HG02943 (cell line): ENCODE measurements at regions not wholly inside any gene's neighbourhood (a gene's known extent, or its start where the extent isn't known, plus 50 kb on each side); places are given as distances from the start of the nearest gene placed in this dataset.
"Not testable (repeated sequence)": the region's sequence is repeated elsewhere in the genome, so short reads cannot be mapped to it uniquely, and the experiment has no call there.

Source experiments
- ATAC-seq: cut with Tn5 transposase; IDR thresholded peaks from one replicate; pipeline ENCODE4 v1.9.1; 2021; ENCODE audit warnings: mild to moderate bottlenecking, low read depth, moderate library complexity; ENCODE audit not compliant: unreplicated experiment

DNA sequence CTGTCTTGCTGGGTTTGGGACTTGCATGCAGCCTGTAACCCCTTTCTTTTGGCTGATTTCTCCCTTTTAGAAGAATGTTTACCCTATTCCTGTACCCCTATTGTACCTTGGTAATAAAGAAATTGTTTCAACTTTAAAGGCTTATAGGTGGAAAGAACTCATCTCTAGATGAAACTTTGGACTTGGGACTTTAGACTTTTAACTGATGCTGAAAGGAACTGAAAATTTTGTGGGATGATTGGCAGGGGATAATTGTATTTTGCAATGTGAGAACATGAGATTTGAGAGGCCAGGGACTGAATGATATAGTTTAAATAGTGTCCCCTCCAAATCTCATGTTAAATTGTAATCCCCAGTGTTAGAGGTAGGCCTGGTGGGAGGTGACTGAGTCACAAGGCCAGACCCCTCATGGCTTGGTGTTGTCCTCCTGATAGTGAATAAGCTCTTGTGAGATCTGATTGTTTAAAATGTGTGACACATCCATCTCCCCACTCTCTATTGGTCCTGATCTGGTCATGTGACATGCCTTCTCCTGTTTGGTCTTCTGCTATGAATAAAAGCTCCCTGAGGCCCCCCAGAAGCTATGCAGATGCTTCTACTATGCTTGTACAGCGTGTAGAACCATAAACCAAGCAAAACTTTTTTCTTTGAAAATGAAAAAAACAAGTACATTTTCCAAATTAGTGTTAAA is 1621.3 kb upstream of the B3GALT2 start:
- no peak for ATAC-seq

DNA sequence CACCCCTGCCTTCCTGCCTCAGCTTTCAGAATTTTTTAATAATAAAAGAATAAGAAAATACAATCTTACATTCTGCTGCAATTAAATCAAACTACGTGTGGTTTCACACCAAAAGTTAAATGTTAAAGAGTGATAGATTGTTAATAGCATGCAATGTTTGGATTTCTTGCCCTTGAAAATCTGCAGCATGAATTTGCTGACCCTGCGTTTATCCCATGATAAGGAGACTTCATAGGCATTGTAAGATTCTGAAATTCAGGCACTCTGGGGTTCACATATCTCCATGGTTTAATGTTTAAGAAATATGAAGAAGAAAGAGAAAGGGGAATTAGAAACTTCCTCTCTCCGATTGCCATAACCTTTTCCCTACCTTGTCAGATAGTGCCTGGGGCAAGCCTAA is 1616.2 kb upstream of the B3GALT2 start:
- ATAC-seq, result no peak

DNA sequence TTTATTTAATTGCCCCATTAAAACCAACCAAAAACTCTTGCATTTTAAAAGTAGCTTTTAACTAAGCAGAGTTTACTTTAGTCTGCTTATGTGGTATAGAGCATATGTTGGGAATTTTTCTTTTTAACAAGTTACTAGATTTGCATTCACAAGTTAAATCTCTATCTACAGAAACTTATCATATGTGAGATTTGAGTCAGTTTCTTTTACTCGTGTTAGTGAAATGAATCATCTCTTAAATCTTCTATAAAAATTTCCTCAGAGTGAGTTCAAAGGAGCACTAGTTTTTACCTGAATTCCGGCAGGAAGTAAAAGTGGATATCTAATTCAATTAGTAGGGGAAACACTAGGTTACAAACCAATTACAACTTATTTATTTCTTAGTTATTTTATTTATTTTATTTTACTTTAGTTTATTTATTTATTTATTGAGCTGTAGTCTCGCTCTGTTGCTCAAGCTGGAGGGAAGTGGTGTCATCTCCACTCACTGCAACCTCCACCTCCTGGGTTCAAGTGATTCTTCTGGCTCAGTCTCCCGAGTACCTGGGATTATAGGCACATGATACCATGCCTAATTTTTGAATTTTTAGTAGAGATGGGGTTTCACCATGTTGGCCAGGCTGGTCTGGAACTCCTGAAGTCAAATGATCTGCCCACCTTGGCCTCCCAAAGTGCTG is 1609.6 kb upstream of the B3GALT2 start:
- ATAC-seq, result no peak

DNA sequence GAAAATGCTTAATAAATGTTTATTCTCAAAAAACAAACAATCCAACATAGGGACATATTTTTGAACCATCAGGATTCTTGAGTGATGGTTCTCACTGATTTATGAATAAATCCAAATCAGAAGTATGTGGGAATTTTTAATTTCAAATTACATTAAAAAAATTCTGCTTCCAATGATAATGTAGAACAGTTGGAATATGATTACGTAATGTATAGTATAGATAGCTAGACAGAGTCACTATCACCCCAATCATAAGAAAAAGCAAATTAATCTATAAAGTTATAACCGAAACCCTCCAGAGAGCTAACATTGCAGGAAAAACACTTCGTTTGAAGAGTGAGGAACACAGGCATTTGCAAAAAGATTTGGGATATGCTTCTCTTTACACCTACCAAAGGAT is 1600.6 kb upstream of the B3GALT2 start:
- no peak for ATAC-seq

DNA sequence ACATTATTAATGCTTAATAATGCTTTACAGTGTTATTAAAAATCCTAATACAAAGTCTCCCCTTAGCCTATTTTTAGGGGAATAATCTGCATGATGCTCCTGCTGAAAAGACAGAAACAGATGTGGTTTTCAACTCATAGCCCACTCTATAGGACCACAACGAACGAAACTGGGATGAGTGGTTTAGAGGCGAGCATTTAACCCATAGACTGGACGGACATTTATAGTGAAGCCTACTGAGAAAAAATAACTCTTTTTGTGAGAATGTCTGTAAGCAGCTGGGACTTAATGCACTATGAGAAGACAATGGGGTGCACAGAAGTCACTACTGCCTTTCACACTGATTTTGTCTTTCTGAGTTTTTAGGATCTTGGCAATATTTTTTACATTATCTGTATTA is 1599.6 kb upstream of the B3GALT2 start:
- no peak for ATAC-seq

DNA sequence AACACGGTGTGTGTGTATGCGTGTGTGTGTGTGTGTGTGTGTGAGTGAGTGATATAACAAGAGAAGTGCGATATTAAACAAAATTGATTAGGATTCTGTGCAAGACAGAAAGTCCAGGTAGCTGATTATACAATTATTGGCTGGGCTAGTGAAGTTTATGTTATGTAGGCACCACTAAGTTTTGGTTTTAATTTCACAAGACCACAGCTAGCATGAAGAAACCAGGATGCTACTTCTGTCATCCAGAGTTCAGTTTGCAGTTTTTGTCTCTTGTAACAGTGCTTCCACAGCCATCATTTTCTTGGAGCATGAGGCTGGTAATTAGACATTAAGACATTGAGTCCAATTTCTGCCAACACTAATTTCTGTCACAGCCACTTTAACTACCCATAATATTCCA is 1590.2 kb upstream of the B3GALT2 start:
- no peak for ATAC-seq

DNA sequence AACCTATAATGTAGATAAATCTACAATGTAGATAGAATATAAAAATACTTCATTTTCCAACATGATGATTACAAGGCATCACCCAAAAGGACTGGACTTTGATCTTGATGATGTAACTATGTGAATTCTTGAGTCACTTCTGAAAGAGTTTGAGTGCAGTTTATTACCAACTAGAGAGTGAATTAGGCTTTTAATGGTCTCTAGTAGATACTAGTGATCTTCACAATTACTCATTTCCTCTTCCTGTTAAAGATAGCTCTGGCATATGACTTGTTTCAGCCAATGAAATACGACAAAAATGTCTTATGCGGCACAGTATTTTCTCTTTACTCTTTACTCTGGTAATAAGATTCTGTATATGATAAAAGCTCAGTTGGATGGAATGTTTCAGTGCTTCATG is 1588.1 kb upstream of the B3GALT2 start:
- ATAC-seq, result no peak

DNA sequence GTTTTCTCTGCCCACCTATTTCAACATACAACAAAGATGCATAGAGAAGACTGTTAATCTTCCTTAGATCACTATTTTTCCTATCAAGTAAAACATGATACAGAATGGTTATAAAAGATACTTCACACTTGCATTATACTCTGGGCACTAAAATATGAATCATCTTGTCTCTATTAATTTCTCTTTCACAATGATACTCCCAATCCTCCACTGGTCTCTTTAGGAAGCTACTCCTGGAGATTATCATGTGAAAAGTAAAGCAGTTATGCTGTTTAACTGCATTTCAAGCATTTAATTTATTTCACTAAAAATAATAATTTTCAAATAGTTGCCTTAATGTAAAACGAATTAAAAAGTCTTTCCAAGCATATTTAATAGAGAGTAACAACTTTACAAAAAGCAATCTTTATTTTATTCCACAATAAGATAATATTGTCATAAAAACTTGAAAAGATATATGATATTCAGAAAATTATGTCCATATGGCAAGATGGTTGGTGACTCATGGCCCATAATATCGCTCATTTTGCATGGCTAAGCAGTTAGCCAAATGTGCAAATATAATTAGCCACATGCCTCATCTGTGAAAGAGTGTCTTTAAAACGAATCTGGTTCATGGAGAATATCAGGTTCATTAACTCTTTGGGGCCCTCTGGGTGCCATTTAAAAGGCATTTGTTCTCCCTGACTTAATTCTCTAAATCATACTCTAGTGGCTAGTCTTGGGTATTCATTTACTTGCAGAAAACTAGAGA is 1569.0 kb upstream of the B3GALT2 start:
- ATAC-seq, result no peak

DNA sequence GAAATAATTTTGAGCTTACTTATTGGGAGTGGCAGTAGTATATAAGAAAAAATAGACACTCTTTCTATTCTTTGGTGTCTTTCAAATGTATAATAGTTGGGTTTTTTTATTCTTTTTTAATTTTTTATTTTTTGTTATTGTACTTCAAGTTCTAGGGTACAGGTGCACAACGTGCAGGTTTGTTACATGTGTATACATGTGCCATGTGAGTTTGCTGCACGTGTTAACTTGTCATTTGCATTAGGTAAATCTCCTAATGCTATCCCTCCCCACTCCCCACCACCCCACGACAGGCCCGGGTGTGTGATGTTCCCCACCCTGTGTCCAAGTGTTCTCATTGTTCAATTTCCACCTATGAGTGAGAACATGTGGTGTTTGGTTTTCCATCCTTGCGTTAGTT is 1552.4 kb upstream of the B3GALT2 start:
- not testable (repeated sequence) for ATAC-seq

DNA sequence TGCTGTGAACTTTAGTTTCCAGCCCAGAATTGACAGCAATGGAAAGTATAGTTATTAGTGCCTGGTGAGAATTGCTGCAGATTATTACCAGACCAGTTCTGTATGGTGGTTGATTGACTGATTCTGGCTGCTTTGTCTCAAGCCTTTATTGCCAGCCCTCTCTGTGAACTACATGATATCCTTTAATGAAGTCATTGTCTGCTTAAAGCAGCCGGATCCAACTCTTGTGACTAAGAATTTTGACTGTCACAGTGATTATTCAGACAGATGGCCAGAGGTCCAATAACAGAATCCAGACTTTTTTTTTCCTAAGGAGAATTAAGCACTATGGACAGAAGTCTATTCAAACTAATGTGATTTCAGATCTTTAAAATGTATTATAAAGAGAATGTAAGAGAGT is 1548.6 kb upstream of the B3GALT2 start:
- ATAC-seq, result no peak

DNA sequence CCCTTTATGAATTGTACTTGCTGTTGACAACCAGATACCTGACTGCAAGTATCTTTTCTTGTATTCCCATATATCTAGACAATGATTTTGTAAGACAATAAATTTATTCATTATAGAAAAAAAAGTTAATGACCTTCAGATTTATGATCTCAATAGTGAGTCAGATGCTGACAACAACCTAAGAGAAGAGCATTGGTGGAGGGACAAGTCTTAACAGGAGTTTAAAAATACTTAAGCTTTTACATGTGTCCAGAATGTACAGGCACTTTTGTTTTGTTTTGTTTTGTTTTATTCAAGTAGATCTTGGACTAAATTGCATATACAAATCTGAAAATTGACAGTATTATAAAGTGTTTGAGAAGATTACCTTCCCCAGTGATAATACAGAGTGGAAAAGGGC is 1544.6 kb upstream of the B3GALT2 start:
- no peak for ATAC-seq

DNA sequence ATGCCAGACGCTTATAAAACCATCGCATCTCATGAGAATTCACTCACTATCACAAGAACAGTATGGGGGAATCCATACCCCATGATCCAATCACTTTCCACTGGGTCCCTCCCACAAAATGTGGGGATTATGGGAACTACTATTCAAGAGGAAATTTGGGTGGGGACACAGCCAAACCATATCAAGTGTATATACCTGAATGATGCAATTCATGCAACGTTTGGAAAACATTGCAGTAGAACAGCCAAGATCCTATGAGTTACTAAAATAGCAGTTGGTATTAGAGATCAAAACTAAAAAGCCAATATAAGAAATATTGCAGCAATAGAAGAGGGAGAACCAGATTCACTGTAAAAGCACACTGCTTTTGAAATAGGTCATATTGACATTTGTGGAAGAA is 1543.9 kb upstream of the B3GALT2 start:
- ATAC-seq, result no peak

DNA sequence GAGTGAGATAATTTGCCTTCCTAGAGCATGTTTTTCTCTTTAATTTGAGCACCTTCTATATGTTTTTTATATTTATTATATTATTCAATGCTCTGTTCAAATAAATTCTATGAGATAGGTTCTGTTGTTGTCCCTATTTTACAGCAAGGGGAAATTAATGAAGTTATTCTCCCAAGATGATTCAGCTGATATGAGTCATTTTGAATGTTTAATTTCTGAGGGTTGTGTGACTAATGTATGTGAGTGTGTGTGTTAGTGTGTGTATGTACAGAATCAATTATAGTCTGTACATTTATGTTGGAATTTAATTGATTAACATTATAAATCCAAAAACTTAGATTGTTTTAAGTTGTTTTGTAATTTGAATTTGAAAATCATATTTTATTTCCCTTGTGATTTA is 1536.7 kb upstream of the B3GALT2 start:
- ATAC-seq, result no peak

DNA sequence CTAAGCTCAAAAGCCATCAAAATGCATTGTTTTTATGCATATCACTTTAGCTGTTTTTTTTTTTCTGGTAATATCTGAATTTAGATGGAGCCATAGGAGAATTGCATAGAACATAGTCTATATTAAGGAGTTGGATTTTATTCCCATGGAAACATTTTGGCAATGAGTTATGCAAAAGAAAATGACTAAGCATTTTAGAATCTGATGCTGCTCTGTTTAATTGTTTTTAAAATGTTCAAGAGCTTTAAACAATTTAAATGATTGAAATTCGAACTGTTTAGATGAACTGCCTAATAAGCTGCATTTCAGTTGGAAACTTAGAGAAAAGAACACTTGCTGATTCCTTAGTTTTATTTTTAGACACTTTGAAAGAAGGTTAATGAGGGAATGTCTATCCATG is 1531.5 kb upstream of the B3GALT2 start:
- no peak for ATAC-seq

DNA sequence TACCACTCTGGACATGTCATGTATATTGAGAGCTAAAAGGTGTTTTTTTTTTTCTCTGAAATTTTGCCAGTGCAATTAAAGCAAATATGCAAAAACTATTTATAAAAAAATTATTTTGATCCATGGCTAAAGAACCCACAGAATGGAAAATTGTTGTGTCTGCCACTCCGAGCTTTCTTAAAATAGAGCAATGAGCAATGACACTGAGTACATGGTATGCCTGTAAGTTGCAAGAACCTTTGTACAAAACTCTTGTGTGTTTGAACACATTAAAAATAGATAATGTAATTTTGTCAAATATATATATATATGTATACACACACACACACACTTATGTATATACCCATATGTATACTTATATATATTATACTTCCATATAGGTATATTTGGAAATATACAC is 1530.9 kb upstream of the B3GALT2 start:
- ATAC-seq, result no peak

DNA sequence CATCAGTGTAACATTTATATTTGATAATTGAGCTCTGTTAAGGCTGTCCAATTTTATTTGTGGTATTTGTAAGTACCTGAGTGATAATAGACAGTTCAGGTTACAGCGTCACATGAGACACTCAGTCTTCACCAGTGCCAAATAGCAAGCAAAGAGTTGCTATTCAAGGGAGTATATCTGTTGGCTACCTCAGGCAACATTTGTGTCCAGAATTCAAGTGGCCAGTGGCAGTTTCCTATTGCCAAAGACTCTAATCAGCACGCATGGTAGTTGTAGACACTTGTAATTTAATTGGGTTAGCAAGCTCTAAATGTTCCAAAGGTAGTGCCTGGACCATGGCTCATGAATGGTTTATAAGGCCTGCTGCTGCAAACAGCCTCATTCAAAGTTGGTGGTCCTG is 1524.3 kb upstream of the B3GALT2 start:
- no peak for ATAC-seq

DNA sequence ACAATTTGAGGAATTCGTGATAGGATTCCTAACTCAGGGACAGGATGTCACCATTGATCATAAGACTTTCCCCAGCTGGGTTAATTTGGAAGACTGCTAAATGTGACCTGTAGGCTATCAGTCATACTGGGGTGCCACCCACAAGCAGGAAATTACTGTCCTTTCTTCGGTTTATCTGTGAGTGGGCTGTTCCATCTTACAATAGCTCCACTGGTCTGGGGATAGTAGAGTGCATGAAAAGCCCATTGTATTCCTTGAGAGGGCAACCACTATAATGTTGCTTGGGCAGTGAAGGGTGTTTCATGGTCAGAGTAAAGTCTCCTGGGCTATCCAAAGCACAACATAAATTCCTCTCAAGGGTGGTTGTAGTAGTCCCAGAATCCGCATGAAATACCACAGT is 1523.0 kb upstream of the B3GALT2 start:
- no peak for ATAC-seq

DNA sequence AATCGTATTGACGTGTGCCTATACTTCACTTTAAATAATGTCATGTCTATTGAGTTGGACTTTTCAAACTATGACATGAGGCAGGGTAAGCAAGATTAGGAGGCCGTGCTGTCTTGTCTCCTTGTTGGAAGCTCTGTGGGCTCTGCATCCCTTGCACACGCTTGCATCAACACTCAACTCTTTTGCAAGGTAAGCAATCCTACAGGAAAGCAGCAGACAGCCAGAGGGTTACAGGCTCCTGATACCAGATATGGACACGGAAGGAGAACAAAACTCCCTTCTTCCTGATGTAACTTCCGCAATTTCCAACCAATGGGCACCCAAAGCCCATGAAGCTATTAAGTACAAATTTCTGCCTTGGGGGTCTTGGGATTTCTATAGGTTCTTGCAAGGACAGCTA is 1520.7 kb upstream of the B3GALT2 start:
- no peak for ATAC-seq

DNA sequence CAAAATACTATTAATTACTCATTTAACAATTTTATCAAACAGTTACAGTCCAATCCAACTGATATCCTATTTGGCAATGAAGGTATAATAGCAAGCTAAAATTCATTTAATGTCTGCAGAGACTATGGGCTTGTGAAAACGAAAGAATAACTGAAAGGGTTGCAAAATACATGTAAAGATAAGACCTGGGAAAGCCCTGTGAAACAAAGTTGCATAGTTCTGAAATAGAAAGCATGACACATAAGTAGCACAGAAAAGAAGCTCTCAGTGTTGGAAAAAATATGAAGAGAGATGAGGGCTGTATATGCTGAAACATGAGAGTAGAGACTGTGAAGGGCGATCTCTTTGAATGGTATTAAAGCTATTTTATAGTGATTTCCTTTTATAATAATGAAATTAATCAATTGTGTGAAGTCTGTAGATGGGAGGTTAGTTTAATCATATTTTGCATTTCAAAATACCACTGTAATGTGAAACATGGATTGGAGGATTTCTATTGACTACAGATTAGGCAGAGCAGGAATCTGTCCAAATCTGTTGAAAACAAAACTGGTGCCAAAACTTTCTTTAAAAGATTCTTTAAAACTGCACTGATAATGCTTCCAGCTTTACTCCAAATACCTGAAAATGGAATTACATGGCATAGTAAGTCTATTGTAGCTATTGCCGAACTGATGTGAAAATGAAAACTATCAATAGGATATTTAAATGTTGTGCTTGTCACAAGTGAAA is 1518.9 kb upstream of the B3GALT2 start:
- ATAC-seq, result no peak

DNA sequence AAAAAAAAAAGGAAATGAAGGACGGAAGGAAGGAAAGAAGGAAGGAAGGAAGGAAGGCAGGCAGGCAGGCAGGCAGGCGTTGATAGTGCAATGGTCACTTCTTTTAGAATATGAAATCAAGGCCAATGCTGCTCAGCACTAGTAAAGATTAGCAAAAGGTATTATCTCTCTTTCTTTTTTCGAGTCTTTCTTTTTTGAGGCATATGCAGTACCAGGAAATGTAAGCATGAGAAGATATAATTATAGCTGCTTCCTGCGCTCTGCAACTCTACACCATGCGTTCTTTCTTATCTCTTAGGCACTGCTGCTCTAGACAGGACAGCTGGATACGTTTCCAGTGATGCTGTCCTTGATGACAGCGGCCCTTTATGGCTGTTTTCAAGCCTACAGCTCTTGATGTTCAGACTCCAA is 1512.5 kb upstream of the B3GALT2 start:
- ATAC-seq, result no peak

DNA sequence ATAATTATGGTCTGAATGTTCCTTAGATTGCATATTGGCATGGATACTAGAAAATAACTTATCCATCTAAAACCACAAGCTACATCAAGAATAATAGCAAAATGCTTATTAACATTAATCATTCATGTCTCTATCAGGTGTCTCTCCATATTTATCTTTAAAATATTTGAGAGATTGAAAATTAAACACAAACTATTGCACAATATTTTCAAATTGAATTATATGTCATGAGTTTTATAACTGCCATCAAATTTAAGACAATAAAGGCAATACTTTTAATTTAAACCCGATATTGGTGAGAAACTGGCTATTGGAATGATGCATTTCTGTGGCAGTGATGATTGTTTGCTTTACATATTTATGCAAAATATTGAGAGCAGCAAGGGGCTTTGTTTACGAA is 1506.8 kb upstream of the B3GALT2 start:
- ATAC-seq, result no peak
